HG02610 (cell line): ENCODE measurements at regions not wholly inside any gene's neighbourhood (a gene's known extent, or its start where the extent isn't known, plus 50 kb on each side); places are given as distances from the start of the nearest gene placed in this dataset.

Experiments
- ATAC-seq: cut with Tn5 transposase; IDR thresholded peaks from one replicate; pipeline ENCODE4 v1.9.1; 2021; ENCODE audit warnings: mild to moderate bottlenecking, moderate library complexity; ENCODE audit not compliant: unreplicated experiment

- no peak for ATAC-seq
These were observed 727.8 kb upstream of the ADAMTS5 start for GRCh38 chr21:27694667-27695066.

- no peak for ATAC-seq
These were observed 726.5 kb upstream of the ADAMTS5 start for GRCh38 chr21:27693376-27693775.

DNA sequence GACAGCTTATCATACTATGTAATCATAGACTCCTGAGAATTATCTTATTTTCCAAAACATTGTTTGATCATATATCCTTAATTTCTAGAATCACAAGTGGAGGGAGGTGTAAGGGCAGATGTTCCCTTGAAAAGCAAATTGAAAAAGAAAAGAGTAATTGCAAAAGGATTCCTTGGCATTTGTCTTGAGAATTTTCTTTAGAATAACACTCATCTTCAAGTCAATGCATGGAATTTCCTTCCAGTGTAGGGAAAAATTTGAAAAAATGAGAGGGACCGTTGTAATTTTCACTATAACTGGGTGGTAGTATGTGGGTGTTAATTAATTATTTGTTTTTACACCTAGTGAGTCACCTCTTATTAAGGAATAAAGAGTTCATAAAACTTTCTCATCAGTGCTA, 724.6 kb upstream of the ADAMTS5 start:
- no peak for ATAC-seq

- no peak for ATAC-seq
These were observed 724.1 kb upstream of the ADAMTS5 start for GRCh38 chr21:27691006-27691405.

- ATAC-seq, result no peak
These were observed 723.5 kb upstream of the ADAMTS5 start for GRCh38 chr21:27690426-27690825.

GRCh38 chr21:27688773-27689172, 721.9 kb upstream of the ADAMTS5 start:
- ATAC-seq, result no peak

GRCh38 chr21:27683292-27683691, 716.4 kb upstream of the ADAMTS5 start:
- no peak for ATAC-seq

GRCh38 chr21:27681841-27682240, 715.0 kb upstream of the ADAMTS5 start:
- ATAC-seq, result no peak

DNA sequence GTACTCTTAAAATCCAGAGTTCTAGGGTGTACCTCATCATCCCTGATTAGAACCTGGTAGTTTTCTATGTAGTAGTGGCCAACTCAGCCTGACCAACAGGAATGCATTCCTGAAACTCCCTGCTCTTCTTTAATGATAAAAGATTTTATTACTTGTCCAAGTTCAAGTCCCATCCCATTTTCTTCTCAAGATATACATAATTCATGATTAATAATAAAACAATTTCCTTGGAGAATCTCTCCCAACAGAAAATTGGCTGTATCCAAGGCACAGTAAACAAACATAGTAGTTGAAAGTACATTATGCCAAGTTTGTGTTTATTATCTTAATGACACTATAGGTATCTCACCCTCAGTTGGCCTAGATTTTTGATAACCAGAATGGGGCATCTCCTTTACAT, 714.1 kb upstream of the ADAMTS5 start:
- ATAC-seq, result no peak

GRCh38 chr21:27680181-27680580, 713.3 kb upstream of the ADAMTS5 start:
- ATAC-seq, result no peak

GRCh38 chr21:27678511-27678910, 711.6 kb upstream of the ADAMTS5 start:
- no peak for ATAC-seq

DNA sequence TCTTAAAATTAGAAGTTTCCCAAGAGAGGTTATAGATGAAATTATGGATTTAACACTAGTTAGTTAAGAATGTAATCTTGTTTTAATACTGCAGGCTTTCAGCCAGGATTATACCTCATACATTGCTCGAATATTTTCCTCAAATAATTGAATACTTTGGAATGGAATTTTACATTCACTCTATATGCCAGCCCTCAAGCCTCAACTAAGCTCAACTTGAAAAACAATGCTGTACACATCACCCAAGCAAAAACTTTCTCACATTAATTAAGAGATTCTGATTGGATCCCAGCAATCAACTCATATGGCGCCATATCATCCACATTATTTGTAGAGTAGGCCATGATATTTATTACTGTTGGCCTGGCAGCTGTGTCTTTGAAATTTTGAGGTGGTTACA, 710.7 kb upstream of the ADAMTS5 start:
- ATAC-seq, result no peak

GRCh38 chr21:27675306-27675705, 708.4 kb upstream of the ADAMTS5 start:
- no peak for ATAC-seq

DNA sequence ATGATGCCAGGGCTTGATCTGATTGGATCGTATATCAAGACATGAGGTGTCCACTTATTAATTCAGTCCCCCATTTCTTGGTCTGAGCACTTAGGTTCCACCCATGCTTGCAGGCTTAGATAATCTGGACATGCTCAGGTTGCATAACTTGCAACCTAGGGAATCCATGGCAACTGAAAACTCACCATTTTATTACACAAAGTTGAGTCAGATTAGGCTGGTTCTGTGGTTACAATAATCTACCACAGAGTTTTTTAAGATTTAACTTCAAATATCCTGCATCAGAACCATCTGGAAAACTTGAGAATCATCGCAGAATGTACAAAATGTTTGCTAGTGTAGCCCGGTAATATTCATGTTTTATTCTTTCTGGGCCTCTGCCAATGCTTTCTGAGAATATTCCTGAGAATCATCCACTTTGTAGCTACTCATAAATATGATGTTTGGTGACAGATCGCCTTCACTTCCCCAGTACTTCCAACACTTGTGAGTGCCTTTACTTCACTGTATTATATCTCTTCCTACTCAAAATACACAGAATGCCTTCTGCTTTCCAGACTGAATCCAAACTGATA, 707.2 kb upstream of the ADAMTS5 start:
- ATAC-seq, result no peak

- no peak for ATAC-seq
These were observed 706.7 kb upstream of the ADAMTS5 start for GRCh38 chr21:27673581-27673980.

GRCh38 chr21:27671207-27671606, 704.3 kb upstream of the ADAMTS5 start:
- no peak for ATAC-seq

- no peak for ATAC-seq
These were observed 686.6 kb upstream of the ADAMTS5 start for GRCh38 chr21:27653481-27653880.

DNA sequence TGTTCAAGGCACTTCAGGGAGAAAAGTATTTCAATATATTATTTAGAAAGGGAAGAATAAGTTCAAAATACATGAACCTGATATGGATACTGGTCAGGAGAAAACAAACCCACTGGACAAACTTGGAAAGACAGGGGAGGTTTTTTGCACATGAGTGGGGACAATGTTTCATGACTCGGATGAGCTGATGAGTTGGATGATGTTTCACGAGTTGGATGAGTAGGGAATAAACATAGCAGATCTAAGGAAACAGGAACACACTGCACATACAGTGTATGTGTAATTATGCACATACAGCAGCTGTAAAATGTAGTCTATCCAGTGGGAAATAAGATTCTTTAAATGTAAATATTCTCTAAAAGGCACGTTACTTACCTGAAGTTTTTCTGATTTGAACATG, 682.9 kb upstream of the ADAMTS5 start:
- ATAC-seq, result no peak

DNA sequence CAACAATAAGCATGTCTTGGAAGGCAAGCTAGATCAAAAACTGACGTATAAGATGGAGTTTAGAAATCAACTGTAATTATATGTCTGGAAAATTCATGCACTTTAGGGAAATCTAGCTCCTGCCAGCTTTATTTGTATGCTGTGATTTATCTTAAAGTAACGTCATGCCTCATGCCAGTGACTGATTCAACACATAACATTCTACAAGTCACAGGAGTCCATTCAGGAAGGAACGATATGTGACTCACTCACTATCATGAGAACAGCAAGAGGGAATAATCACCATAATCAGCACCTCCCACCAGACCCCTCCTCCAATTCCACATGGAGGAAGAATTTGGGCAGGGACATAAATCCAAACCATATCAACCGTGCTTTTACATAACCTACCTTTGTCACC, 682.4 kb upstream of the ADAMTS5 start:
- ATAC-seq, result no peak

GRCh38 chr21:27648560-27648959, 681.7 kb upstream of the ADAMTS5 start:
- ATAC-seq, result no peak

GRCh38 chr21:27647921-27648320, 681.0 kb upstream of the ADAMTS5 start:
- ATAC-seq, result no peak

DNA sequence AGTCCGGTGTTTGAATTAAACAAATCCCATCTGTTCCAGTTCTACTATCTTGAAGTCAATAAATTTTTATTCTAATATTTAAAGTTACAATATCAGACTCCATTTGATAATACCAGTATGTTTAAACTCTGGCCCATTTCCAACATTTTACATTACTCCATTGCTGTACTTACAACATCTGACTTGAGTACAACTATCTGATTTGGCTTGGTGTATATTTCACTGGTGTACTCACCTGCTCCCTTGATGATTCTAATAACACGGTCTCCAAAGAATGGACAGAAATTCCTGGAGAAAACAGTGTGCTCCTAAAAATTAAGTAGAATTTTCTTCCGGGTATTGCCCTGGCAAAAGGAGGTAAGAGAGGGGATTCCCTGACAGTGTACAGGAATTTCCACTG, 680.5 kb upstream of the ADAMTS5 start:
- ATAC-seq, result no peak

- ATAC-seq, result no peak
These were observed 679.8 kb upstream of the ADAMTS5 start for GRCh38 chr21:27646691-27647090.

DNA sequence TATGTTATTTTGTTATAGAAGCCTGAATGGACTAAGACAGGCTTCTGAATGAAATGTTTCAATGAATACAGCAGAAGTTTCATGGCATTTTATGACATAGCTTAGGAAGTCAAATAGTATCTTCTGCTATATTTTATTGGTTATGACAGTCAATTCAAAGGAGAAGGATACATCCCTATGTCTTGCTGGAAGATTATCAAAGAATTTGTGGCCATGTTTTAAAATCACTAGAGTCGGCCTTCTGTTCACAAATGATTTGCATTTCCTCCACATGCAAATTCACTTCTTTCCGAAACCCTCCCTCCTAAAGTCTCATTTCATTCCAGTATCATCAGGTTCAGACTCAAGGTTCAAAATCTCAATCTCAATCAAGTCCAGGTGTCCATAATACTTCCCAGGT, 679.2 kb upstream of the ADAMTS5 start:
- no peak for ATAC-seq
